H1 (cell line): ENCODE measurements at regions not wholly inside any gene's neighbourhood (a gene's known extent, or its start where the extent isn't known, plus 50 kb on each side); places are given as distances from the start of the nearest gene placed in this dataset.

Experiments
- CTCF ChIA-PET: fragments of 300-600 bp; sonication (Branson Sonifier 250); formaldehyde crosslinking; loops from one replicate; lab custom pipeline; 2021; ENCODE audit not compliant: partially characterized antibody; lab: Charles Lee
- POLR2A ChIA-PET: fragments of 300-600 bp; sonication (Branson Sonifier 250); formaldehyde crosslinking; loops from one replicate; lab custom pipeline; 2021; ENCODE audit warnings: inconsistent platforms; ENCODE audit not compliant: partially characterized antibody; lab: Charles Lee
- DNase-seq, 2 experiments: peaks; one replicate each; pipeline versions ENCODE4 v3.0.0 to v3.0.0-alpha.2; 2010 to 2022; ENCODE audit warnings: low spot score in 2 of 2, low read depth in 1 of 2, mixed read lengths in 1 of 2
- FAIRE-seq: peaks from 2 replicates; lab custom pipeline; 2011; peaks lifted over from hg19 to GRCh38; lab: Jason Lieb, UNC
- H2AFZ ChIP-seq: 2 replicates; pipeline ENCODE4 v1.8.1; 2012; ENCODE audit warnings: low read length, inconsistent platforms
- H2AK5ac ChIP-seq: 2 replicates; pipeline ENCODE4 v1.6.1; 2013; ENCODE audit warnings: low read depth, low read length
- H2BK120ac ChIP-seq: replicated peaks from 2 replicates; pipeline ENCODE3; 2013; ENCODE audit warnings: low read depth, low read length, inconsistent platforms
- H2BK12ac ChIP-seq: 2 replicates; pipeline ENCODE4 v1.6.1; 2013; ENCODE audit warnings: low read depth, low read length
- H2BK15ac ChIP-seq: 2 replicates; pipeline ENCODE4 v1.6.1; 2013; ENCODE audit warnings: low read length
- H2BK20ac ChIP-seq: 2 replicates; pipeline ENCODE4 v1.6.1; 2013; ENCODE audit warnings: low read length
- H2BK5ac ChIP-seq: 2 replicates; pipeline ENCODE4 v1.6.1; 2013; ENCODE audit warnings: low read depth, low read length
- H3K14ac ChIP-seq: 2 replicates; pipeline ENCODE4 v1.6.1; 2013; ENCODE audit warnings: inconsistent platforms; ENCODE audit not compliant: insufficient read length
- H3K18ac ChIP-seq: 2 replicates; pipeline ENCODE4 v1.6.1; 2013; ENCODE audit warnings: low read length; ENCODE audit errors: extremely low read depth
- H3K23ac ChIP-seq: 2 replicates; pipeline ENCODE4 v1.6.1; 2013; ENCODE audit warnings: inconsistent platforms; ENCODE audit not compliant: insufficient read length
- H3K23me2 ChIP-seq: 2 replicates; pipeline ENCODE4 v1.6.1; 2013; ENCODE audit warnings: low read depth, low read length
- H3K27ac ChIP-seq: 2 replicates; pipeline ENCODE4 v1.6.1; 2011; ENCODE audit warnings: low read depth, low read length, inconsistent platforms
- H3K27me3 ChIP-seq, 4 experiments: replicated peaks in 1 of 4; 1 replicate in 1 of 4; 2 replicates in 3 of 4; pipeline versions ENCODE4 v1.6.1 to v1.8.1; 2011 to 2013; ENCODE audit warnings: low read length in 3 of 4, mild to moderate bottlenecking in 3 of 4, inconsistent platforms in 2 of 4, mixed read lengths in 2 of 4, moderate library complexity in 1 of 4; ENCODE audit not compliant: control insufficient read depth in 3 of 4, insufficient read depth in 3 of 4; ENCODE audit errors: extremely low read depth in 1 of 4
- H3K36me3 ChIP-seq, 4 experiments: 2 replicates each; pipeline versions ENCODE4 v1.6.1 to v1.8.1; 2011 to 2013; ENCODE audit warnings: mild to moderate bottlenecking in 4 of 4, low read length in 3 of 4, moderate library complexity in 2 of 4, control low read depth in 1 of 4, inconsistent platforms in 1 of 4; ENCODE audit not compliant: insufficient read depth in 4 of 4, control insufficient read depth in 2 of 4
- H3K4ac ChIP-seq: replicated peaks from 2 replicates; pipeline ENCODE3; 2013; ENCODE audit warnings: low read length, low read depth, mixed read lengths, inconsistent platforms; ENCODE audit not compliant: insufficient read length
- H3K4me1 ChIP-seq, 4 experiments: replicated peaks in 1 of 4; 1 replicate in 1 of 4; 2 replicates in 3 of 4; pipeline versions ENCODE4 v1.6.1 to v1.8.1; 2011 to 2013; ENCODE audit warnings: low read length in 3 of 4, inconsistent platforms in 2 of 4, mixed read lengths in 1 of 4; ENCODE audit not compliant: insufficient read depth in 4 of 4, control insufficient read depth in 3 of 4
- H3K4me2 ChIP-seq, 2 experiments: 2 replicates each; pipeline versions ENCODE4 v1.6.1 to v1.8.1; 2011 to 2013; ENCODE audit warnings: low read depth in 2 of 2, low read length in 2 of 2, control low read depth in 1 of 2, inconsistent platforms in 1 of 2, mild to moderate bottlenecking in 1 of 2; ENCODE audit not compliant: insufficient read depth in 1 of 2
- H3K4me3 ChIP-seq, 4 experiments: fragments of 200-600, 300-600 bp in 1 of 4; sonication (generic), shearing (Covaris generic), sonication (Bioruptor Twin) in 1 of 4; 2 replicates each; pipeline versions ENCODE4 v1.5.1 to v1.8.1; 2011 to 2016; ENCODE audit warnings: low read length in 4 of 4, low read depth in 3 of 4, control low read depth in 2 of 4, inconsistent platforms in 2 of 4, mild to moderate bottlenecking in 2 of 4, mixed read lengths in 1 of 4, moderate library complexity in 1 of 4; ENCODE audit not compliant: insufficient read depth in 2 of 4; ENCODE audit errors: extremely low read depth in 1 of 4
- H3K56ac ChIP-seq: replicated peaks from 2 replicates; pipeline ENCODE3; 2013; ENCODE audit warnings: low read depth, mild to moderate bottlenecking, mixed read lengths, low read length, inconsistent platforms; ENCODE audit not compliant: insufficient read length
- H3K79me1 ChIP-seq: 2 replicates; pipeline ENCODE4 v1.6.1; 2013; ENCODE audit warnings: low read depth, low read length, control low read depth
- H3K79me2 ChIP-seq, 2 experiments: 2 replicates each; pipeline versions ENCODE4 v1.6.1 to v1.8.1; 2012 to 2013; ENCODE audit warnings: low read length in 2 of 2, mild to moderate bottlenecking in 2 of 2, inconsistent platforms in 1 of 2; ENCODE audit not compliant: insufficient read depth in 2 of 2, control insufficient read depth in 1 of 2
- H3K9ac ChIP-seq, 4 experiments: replicated peaks in 1 of 4; 1 replicate in 1 of 4; 2 replicates in 3 of 4; pipeline versions ENCODE4 v1.6.1 to v1.8.1; 2011 to 2013; ENCODE audit warnings: low read depth in 3 of 4, low read length in 3 of 4, control low read depth in 2 of 4, mild to moderate bottlenecking in 2 of 4, moderate library complexity in 2 of 4, inconsistent platforms in 1 of 4; ENCODE audit errors: extremely low read depth in 1 of 4
- H3K9me3 ChIP-seq, 2 experiments: 2 replicates each; pipeline versions ENCODE4 v1.6.1 to v1.8.1; 2012 to 2013; ENCODE audit warnings: mild to moderate bottlenecking in 2 of 2, moderate library complexity in 2 of 2, control low read depth in 1 of 2, inconsistent platforms in 1 of 2, low read depth in 1 of 2, low read length in 1 of 2, mixed read lengths in 1 of 2; ENCODE audit not compliant: insufficient read depth in 2 of 2
- H4K20me1 ChIP-seq, 2 experiments: replicated peaks in 1 of 2; 2 replicates each; pipeline versions ENCODE3 to v1.8.1; 2011 to 2013; ENCODE audit warnings: inconsistent platforms in 2 of 2, low read length in 2 of 2, mild to moderate bottlenecking in 1 of 2; ENCODE audit not compliant: insufficient read depth in 2 of 2, control insufficient read depth in 1 of 2
- H4K5ac ChIP-seq: 2 replicates; pipeline ENCODE4 v1.6.1; 2013; ENCODE audit warnings: low read length, low read depth, mixed read lengths, inconsistent platforms; ENCODE audit not compliant: insufficient read length
- H4K8ac ChIP-seq: 2 replicates; pipeline ENCODE4 v1.8.0; 2013; ENCODE audit warnings: mild to moderate bottlenecking, moderate library complexity, low read length, inconsistent platforms; ENCODE audit not compliant: insufficient read depth; ENCODE audit errors: extremely low read depth
- H4K91ac ChIP-seq: replicated peaks from 2 replicates; pipeline ENCODE3; 2013; ENCODE audit warnings: low read length, mixed read lengths, inconsistent platforms; ENCODE audit not compliant: insufficient read length
- ASH2L ChIP-seq: fragments of 200-600, 300-600 bp; sonication (generic); IDR thresholded peaks from one replicate; pipeline ENCODE4 v1.7.1; 2017; ENCODE audit warnings: low read length
- BACH1 ChIP-seq: IDR thresholded peaks from 2 replicates; pipeline ENCODE4 v1.6.1; 2012; ENCODE audit warnings: low read length, improper control_type of control experiment
- CBX5 ChIP-seq: fragments of 300-800, 300-1000 bp; sonication (generic); IDR thresholded peaks from 2 replicates; pipeline ENCODE4 v1.7.1; 2016; ENCODE audit warnings: antibody characterized with exemption, low read length, low read depth
- CHD1 ChIP-seq: IDR thresholded peaks from 2 replicates; pipeline ENCODE4 v1.6.1; 2012; ENCODE audit warnings: low read depth, low read length, improper control_type of control experiment
- KDM5A ChIP-seq: fragments of 200-600 bp; IDR thresholded peaks from 2 replicates; pipeline ENCODE4 v1.7.1; 2012; ENCODE audit warnings: mild to moderate bottlenecking, low read length, inconsistent platforms, mixed read lengths
- MAFK ChIP-seq: IDR thresholded peaks from 2 replicates; pipeline ENCODE4 v1.6.1; 2012; ENCODE audit warnings: low read depth, mild to moderate bottlenecking, improper control_type of control experiment, low read length
- PHF8 ChIP-seq: fragments of 200-600 bp; sonication (generic); conservative IDR thresholded peaks from 2 replicates; pipeline ENCODE4 v1.7.1; 2012; ENCODE audit warnings: low read depth, mild to moderate bottlenecking, inconsistent platforms, low read length, moderate library complexity
- POLR2A ChIP-seq, 2 experiments: IDR thresholded peaks; 1 replicate in 1 of 2; 2 replicates in 1 of 2; pipeline ENCODE4 v1.6.1; 2011; ENCODE audit warnings: low read depth in 2 of 2, low read length in 2 of 2, mild to moderate bottlenecking in 2 of 2; ENCODE audit errors: control extremely low read depth in 1 of 2
- POU5F1 ChIP-seq: IDR thresholded peaks from 2 replicates; pipeline ENCODE4 v1.6.1; 2011; ENCODE audit warnings: low read depth, mild to moderate bottlenecking, low read length, moderate library complexity
- RXRA ChIP-seq: IDR thresholded peaks from 2 replicates; pipeline ENCODE4 v1.6.1; 2011; ENCODE audit warnings: low read depth, mild to moderate bottlenecking, low read length, moderate library complexity; ENCODE audit not compliant: insufficient read depth
- SAP30 ChIP-seq: fragments of 300-600 bp; sonication (generic); IDR thresholded peaks from 2 replicates; pipeline ENCODE4 v1.7.1; 2012; ENCODE audit warnings: low read length, moderate library complexity, mild to moderate bottlenecking, inconsistent platforms; ENCODE audit not compliant: insufficient read depth, insufficient replicate concordance
- SP1 ChIP-seq: IDR thresholded peaks from 2 replicates; pipeline ENCODE4 v1.6.1; 2011; ENCODE audit warnings: low read depth, low read length
- SP2 ChIP-seq: IDR thresholded peaks from 2 replicates; pipeline ENCODE4 v1.6.1; 2012; ENCODE audit warnings: mild to moderate bottlenecking, low read length, inconsistent platforms
- SP4 ChIP-seq: IDR thresholded peaks from 2 replicates; pipeline ENCODE4 v1.6.1; 2012; ENCODE audit warnings: low read length, inconsistent platforms
- SRF ChIP-seq: IDR thresholded peaks from 2 replicates; pipeline ENCODE4 v1.6.1; 2011; ENCODE audit warnings: mild to moderate bottlenecking, low read depth, low read length, moderate library complexity
- ZNF274 ChIP-seq: IDR thresholded peaks from 2 replicates; pipeline ENCODE4 v1.7.0; 2012; ENCODE audit warnings: low read length, borderline replicate concordance; ENCODE audit errors: extremely low read depth
- WGBS, 2 experiments: shearing (Covaris generic) in 1 of 2; methylation state at CpG; one replicate each; pipeline versions ENCODE4 v1.1.6 to v1.1.7; 2013 to 2015; ENCODE audit warnings: low lambda C conversion rate in 2 of 2, mixed read lengths in 2 of 2, inconsistent platforms in 1 of 2, low coverage in 1 of 2, missing lambda C conversion rate in 1 of 2; ENCODE audit not compliant: insufficient replicate concordance in 2 of 2, insufficient coverage in 1 of 2, insufficient read length in 1 of 2; ENCODE audit errors: extremely low coverage in 1 of 2, missing lambda C conversion rate in 1 of 2; 5-methylcytosine and 5-hydroxymethylcytosine counted together

GRCh38 chrX:36927712-36928111 is 80.5 kb upstream of the FAM47C start:
- no peak overlapping the region for H3K14ac ChIP-seq
- no peak overlapping the region for H4K91ac ChIP-seq
- ChIA-PET POLR2A (no interaction called here), CTCF (interaction anchor here (0.8 kb wide), 1 partner anchor 29 kb away, joined by 5 read pairs; no protein-coding TSS in a partner anchor)
- no peak overlapping the region for H2BK12ac ChIP-seq
- H4K8ac ChIP-seq, result no peak overlapping the region
- H3K9me3 ChIP-seq, result no peaks in the 10 kb centered on the region
- no peaks in the 10 kb centered on the region for H3K36me3 ChIP-seq
- no peak overlapping the region for H3K23ac ChIP-seq
- no peaks in the 10 kb centered on the region for H3K79me2 ChIP-seq
- no peak overlapping the region for H4K5ac ChIP-seq
- no peak overlapping the region for H2BK15ac ChIP-seq
- no peak overlapping the region for H3K18ac ChIP-seq
- no peak overlapping the region for H2AK5ac ChIP-seq
- H3K79me1 ChIP-seq, result no peaks in the 10 kb centered on the region
- H3K23me2 ChIP-seq, result no peaks in the 10 kb centered on the region
- H3K4ac ChIP-seq, result no peak overlapping the region
- no peaks in the 10 kb centered on the region for H3K27me3 ChIP-seq
- H3K4me2 ChIP-seq, result no peak overlapping the region
- DNase-seq (no peak), FAIRE-seq (no peak)
- H3K4me3 ChIP-seq, result no peak overlapping the region
- no peak overlapping the region for H2BK120ac ChIP-seq
- 88% methylated on average over 1 of the region's 1 CpG; no CpG with 5 or more reads in 1 of the 2 experiments for WGBS, 2 experiments
- H2AFZ ChIP-seq, result no peak overlapping the region
- H3K56ac ChIP-seq, result no peak overlapping the region
- H3K9ac ChIP-seq, result no peak overlapping the region
- H3K4me1 ChIP-seq, result no peaks in the 10 kb centered on the region
- no peak overlapping the region for H3K27ac ChIP-seq
- H2BK20ac ChIP-seq, result no peak overlapping the region
- no peaks in the 10 kb centered on the region for H4K20me1 ChIP-seq
- H2BK5ac ChIP-seq, result no peak overlapping the region
- TF ChIP-seq SP2 (no peak), POLR2A (IDR thresholded peaks at IDR 0.05; ENCODE audit: control extremely low read depth in 1 of 2, low read depth in 2 of 2, low read length in 2 of 2) (no peak), BACH1 (no peak), ZNF274 (no peak), CBX5 (no peak), ASH2L (no peak), SP4 (no peak), POU5F1 (no peak), PHF8 (no peak), RXRA (no peak), SAP30 (no peak), KDM5A (no peak), SP1 (no peak), MAFK (no peak), SRF (no peak), CHD1 (no peak)
